B cell (primary cell): ENCODE measurements at regions not wholly inside any gene's neighbourhood (a gene's known extent, or its start where the extent isn't known, plus 50 kb on each side); places are given as distances from the start of the nearest gene placed in this dataset.

Source experiments
- ATAC-seq: fragments of 200-7000 bp; cut with Tn5 transposase; one replicate; pipeline ENCODE4 v1.10.0; 2021; ENCODE audit warnings: low read depth, mild to moderate bottlenecking, moderate number of reproducible peaks, moderate library complexity
- CTCF ChIA-PET: fragments of 350-600 bp; sonication (Branson Sonifier 250); formaldehyde crosslinking; loops from one replicate; lab custom pipeline; 2021; ENCODE audit warnings: antibody characterized with exemption, inconsistent platforms; lab: Charles Lee
- POLR2A ChIA-PET: fragments of 350-600 bp; sonication (Branson Sonifier 250); formaldehyde crosslinking; loops from one replicate; lab custom pipeline; 2021; ENCODE audit warnings: antibody characterized with exemption; lab: Charles Lee
- DNase-seq: peaks from one replicate; pipeline ENCODE4 v3.0.0; 2013
- H2AFZ ChIP-seq: 2 replicates; pipeline ENCODE4 v1.6.1; 2012; ENCODE audit warnings: mild to moderate bottlenecking, low read depth, low read length; ENCODE audit not compliant: insufficient read depth, poor library complexity, severe bottlenecking
- H3K27ac ChIP-seq, 2 donors: 1 replicate in 1 of 2; 2 replicates in 1 of 2; pipeline ENCODE4 v1.5.1; 2012 to 2013; ENCODE audit warnings: low read length in 2 of 2, mild to moderate bottlenecking in 2 of 2, moderate library complexity in 1 of 2
- H3K27me3 ChIP-seq, 4 experiments: fragments of 200-600 bp in 1 of 4; sonication (generic) in 1 of 4; replicated peaks in 1 of 4; 1 replicate in 2 of 4; 2 replicates in 2 of 4; pipeline versions ENCODE4 v1.6.1 to v1.7.0; 2013 to 2016; ENCODE audit warnings: low read length in 3 of 4, mild to moderate bottlenecking in 2 of 4, mixed read lengths in 1 of 4, moderate library complexity in 1 of 4; ENCODE audit not compliant: insufficient read depth in 4 of 4, control insufficient read depth in 3 of 4; ENCODE audit errors: control extremely low read depth in 1 of 4
- H3K36me3 ChIP-seq, 2 experiments: replicated peaks in 1 of 2; 1 replicate in 1 of 2; 2 replicates in 1 of 2; pipeline versions ENCODE4 v1.6.1 to v1.7.1; 2013; ENCODE audit warnings: low read length in 1 of 2; ENCODE audit not compliant: insufficient read depth in 2 of 2, control insufficient read depth in 1 of 2; ENCODE audit errors: control extremely low read depth in 1 of 2, extremely low read depth in 1 of 2
- H3K4me1 ChIP-seq, 2 donors: fragments of 200-600 bp in 1 of 2; sonication (generic) in 1 of 2; 1 replicate in 1 of 2; 2 replicates in 1 of 2; pipeline versions ENCODE4 v1.5.1 to v1.6.1; 2013 to 2017; ENCODE audit warnings: low read length in 2 of 2; ENCODE audit not compliant: control insufficient read depth in 2 of 2, insufficient read depth in 2 of 2
- H3K4me2 ChIP-seq: replicated peaks from 2 replicates; pipeline ENCODE3; 2012; ENCODE audit warnings: mild to moderate bottlenecking, low read depth, low read length; ENCODE audit not compliant: poor library complexity, severe bottlenecking
- H3K4me3 ChIP-seq, 5 experiments: fragments of 200-600 bp in 1 of 5; sonication (generic) in 1 of 5; 1 replicate in 3 of 5; 2 replicates in 2 of 5; pipeline versions ENCODE4 v1.5.1 to v1.7.0; 2011 to 2016; ENCODE audit warnings: low read length in 4 of 5, mild to moderate bottlenecking in 4 of 5, low read depth in 2 of 5, control low read depth in 1 of 5, moderate library complexity in 1 of 5; ENCODE audit not compliant: insufficient read depth in 1 of 5; ENCODE audit errors: control extremely low read depth in 1 of 5, extremely low read depth in 1 of 5
- H3K79me2 ChIP-seq: fragments of 200-600 bp; sonication (generic); one replicate; pipeline ENCODE4 v1.6.0; 2016; ENCODE audit warnings: low read length; ENCODE audit not compliant: control insufficient read depth, insufficient read depth
- H3K9ac ChIP-seq: fragments of 200-600 bp; sonication (generic); 2 replicates; pipeline ENCODE4 v1.6.1; 2017; ENCODE audit warnings: mild to moderate bottlenecking, low read length, moderate library complexity
- H3K9me3 ChIP-seq, 3 donors: one replicate each; pipeline versions ENCODE4 v1.6.1 to v1.7.1; 2013; ENCODE audit warnings: low read length in 2 of 3; ENCODE audit not compliant: control insufficient read depth in 2 of 3, insufficient read depth in 1 of 3; ENCODE audit errors: control extremely low read depth in 1 of 3
- H4K20me1 ChIP-seq: 2 replicates; pipeline ENCODE4 v1.6.0; 2012; ENCODE audit warnings: mild to moderate bottlenecking, low read length; ENCODE audit not compliant: insufficient read depth, control insufficient read depth, poor library complexity, severe bottlenecking
- H3K27ac Mint-ChIP-seq: one replicate; pipeline ENCODE4 v1.8.0; 2021; ENCODE audit warnings: mixed read lengths
- H3K27me3 Mint-ChIP-seq: one replicate; pipeline ENCODE4 v1.8.0; 2021; ENCODE audit warnings: mixed read lengths
- H3K4me1 Mint-ChIP-seq: one replicate; pipeline ENCODE4 v1.8.0; 2021; ENCODE audit warnings: mixed read lengths
- H3K4me3 Mint-ChIP-seq: one replicate; pipeline ENCODE4 v1.8.0; 2021; ENCODE audit warnings: mixed read lengths
- H3K9me3 Mint-ChIP-seq: one replicate; pipeline ENCODE4 v1.8.0; 2022; ENCODE audit warnings: mixed read lengths; ENCODE audit not compliant: insufficient read depth
- CTCF ChIP-seq: fragments of 200-600 bp; IDR thresholded peaks from one replicate; pipeline ENCODE4 v1.8.0; 2022; ENCODE audit warnings: antibody characterized with exemption, mild to moderate bottlenecking
- EZH2 ChIP-seq: IDR thresholded peaks from 2 replicates; pipeline ENCODE4 v1.6.1; 2012; ENCODE audit warnings: borderline replicate concordance, low read depth, mild to moderate bottlenecking, moderate library complexity, low read length; ENCODE audit not compliant: insufficient read depth, poor library complexity, severe bottlenecking
- WGBS: methylation state at CpG from one replicate; pipeline ENCODE4 v1.1.5; 2013; ENCODE audit warnings: missing lambda C conversion rate; ENCODE audit not compliant: insufficient coverage; 5-methylcytosine and 5-hydroxymethylcytosine counted together
- intact Hi-C: fragments of 100-400 bp; cut with micrococcal nuclease; formaldehyde crosslinking; loops from one replicate; pipeline ENCODE4 v1.10.0; 2022

GRCh38 chr4:63302792-63303191, 1106.5 kb downstream of the TECRL start:
- H3K36me3 ChIP-seq, result no peaks in the 10 kb centered on the region
- no peaks in the 10 kb centered on the region for H3K79me2 ChIP-seq
- no peaks in the 10 kb centered on the region for H3K4me1 ChIP-seq
- no peak overlapping the region for H3K4me3 ChIP-seq
- Mint-ChIP-seq H3K27ac (no peak overlapping the region), H3K4me1 (no peaks in the 10 kb centered on the region), H3K27me3 (no peaks in the 10 kb centered on the region), H3K9me3 (peaks cover 3% of the 10 kb centered on the region), H3K4me3 (no peak overlapping the region)
- no peak overlapping the region for H2AFZ ChIP-seq
- intact Hi-C loops, result no loop called here
- no CpG with 5 or more reads among the region's 1 CpG for WGBS
- no peak overlapping the region for H3K9ac ChIP-seq
- H3K27me3 ChIP-seq, result no peaks in the 10 kb centered on the region
- H3K9me3 ChIP-seq, result no peaks in the 10 kb centered on the region
- DNase-seq (no peak), ATAC-seq (no peak)
- no peak overlapping the region for H3K27ac ChIP-seq
- POLR2A ChIA-PET, result no interaction called here
- no peak overlapping the region for H3K4me2 ChIP-seq
- CTCF ChIA-PET, result no interaction called here
- TF ChIP-seq CTCF (no peak), EZH2 (no peak)
- no peaks in the 10 kb centered on the region for H4K20me1 ChIP-seq

GRCh38 chr4:63302078-63302477, 1107.2 kb downstream of the TECRL start:
- Histone ChIP-seq H3K4me2 (no peak overlapping the region), H3K27ac (no peak overlapping the region), H2AFZ (no peak overlapping the region), H3K9ac (no peak overlapping the region), H3K9me3 (no peaks in the 10 kb centered on the region), H3K27me3 (no peaks in the 10 kb centered on the region), H4K20me1 (no peaks in the 10 kb centered on the region), H3K79me2 (no peaks in the 10 kb centered on the region), H3K4me3 (no peak overlapping the region), H3K36me3 (no peaks in the 10 kb centered on the region), H3K4me1 (no peaks in the 10 kb centered on the region)
- ATAC-seq (no peak), DNase-seq (no peak)
- no peaks in the 10 kb centered on the region for H3K4me1 Mint-ChIP-seq
- H3K9me3 Mint-ChIP-seq, result peaks cover 3% of the 10 kb centered on the region
- no peak overlapping the region for H3K4me3 Mint-ChIP-seq
- H3K27me3 Mint-ChIP-seq, result no peaks in the 10 kb centered on the region
- ChIA-PET POLR2A (no interaction called here), CTCF (no interaction called here)
- TF ChIP-seq EZH2 (no peak), CTCF (no peak)
- H3K27ac Mint-ChIP-seq, result no peak overlapping the region
- intact Hi-C loops, result no loop called here
- no CpG with 5 or more reads among the region's 1 CpG for WGBS
